ENCODE measurements at regions not wholly inside any gene's neighbourhood (a gene's known extent, or its start where the extent isn't known, plus 50 kb on each side); places are given as distances from the start of the nearest gene placed in this dataset.

DNA sequence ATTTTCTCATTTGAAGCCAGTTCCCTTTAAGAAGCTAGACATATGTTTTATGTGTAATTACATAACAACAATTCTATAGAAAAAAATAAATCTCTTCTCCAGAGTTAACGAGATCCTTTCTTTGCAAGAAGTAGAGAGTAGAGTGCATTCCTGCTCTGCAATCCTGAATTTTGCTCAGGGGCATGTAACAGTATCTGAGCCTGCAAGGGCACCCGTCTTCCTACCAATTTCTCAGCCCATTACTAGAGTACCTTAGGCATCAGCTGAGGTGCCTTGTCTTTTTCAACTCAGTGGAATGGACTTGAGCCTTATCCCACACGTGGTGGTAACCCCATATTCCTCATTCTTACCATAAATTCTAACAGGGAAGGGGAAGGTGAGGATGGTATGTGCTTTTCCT lies 205.9 kb downstream of the IKZF2 start:
- DNase-seq (ENCODE audit: low read depth) = no peak

DNA sequence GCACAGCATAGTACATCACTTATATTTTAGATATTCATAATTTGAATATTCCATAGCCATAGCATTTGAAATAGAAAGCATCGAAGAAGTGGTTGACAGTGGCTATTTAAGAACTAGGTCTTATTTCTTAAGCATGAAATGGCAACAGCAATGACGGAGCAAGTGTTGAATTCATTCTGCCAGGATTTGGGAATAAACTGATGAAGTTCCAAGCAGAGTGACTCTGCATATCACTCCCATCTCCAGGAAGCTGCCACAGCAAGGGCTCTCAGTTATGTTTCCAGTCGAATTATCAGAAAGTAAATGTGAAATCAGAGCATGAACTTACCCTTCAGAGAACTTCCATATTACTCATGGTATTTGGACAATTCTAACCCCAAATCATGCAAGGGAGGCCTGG lies 208.1 kb downstream of the IKZF2 start:
- DNase-seq (ENCODE audit: low read depth) = no peak

- DNase-seq (ENCODE audit: low read depth) = no peak
These were observed 210.1 kb downstream of the IKZF2 start for GRCh38 chr2:212941361-212941760.

- DNase-seq (ENCODE audit: low read depth) = no peak
These were observed 210.6 kb downstream of the IKZF2 start for GRCh38 chr2:212940816-212941215.

GRCh38 chr2:212939777-212940531 lies 211.5 kb downstream of the IKZF2 start:
- no peak for DNase-seq (ENCODE audit: low read depth)

DNA sequence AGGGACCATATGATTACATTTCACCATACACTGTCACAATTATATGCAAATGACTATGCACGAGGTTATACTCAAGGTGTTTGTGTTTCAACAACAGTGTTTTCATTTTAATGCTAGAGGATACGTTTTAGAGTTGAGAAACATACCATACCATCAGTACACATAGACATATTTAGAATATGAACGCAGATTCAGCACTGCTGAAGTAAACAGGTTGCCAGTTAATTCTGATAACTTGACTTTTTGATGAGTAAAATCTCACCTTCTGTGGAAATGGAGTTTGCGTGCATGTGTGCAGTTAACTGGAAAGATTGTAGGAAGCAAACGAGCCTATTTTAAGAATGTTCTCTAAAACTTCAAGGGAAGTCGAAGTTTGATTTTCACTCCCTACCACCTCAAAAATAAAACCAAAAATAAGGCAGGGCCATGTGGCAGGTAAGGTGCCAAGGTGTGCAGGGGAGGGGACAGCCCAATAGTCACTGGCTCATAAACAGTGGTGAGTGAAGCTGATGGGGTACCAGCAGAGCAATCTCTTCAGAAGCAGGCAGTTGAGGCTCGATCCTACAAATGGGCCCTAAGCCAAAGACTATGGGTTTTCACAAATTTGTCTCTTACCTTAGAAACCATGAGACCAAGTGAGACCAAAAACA lies 213.1 kb downstream of the IKZF2 start:
- DNase-seq (ENCODE audit: low read depth) = no peak

- no peak for DNase-seq (ENCODE audit: low read depth)
These were observed 214.8 kb downstream of the IKZF2 start for GRCh38 chr2:212936572-212936971.

GRCh38 chr2:212935752-212936151 lies 215.7 kb downstream of the IKZF2 start:
- DNase-seq (ENCODE audit: low read depth) = no peak

DNA sequence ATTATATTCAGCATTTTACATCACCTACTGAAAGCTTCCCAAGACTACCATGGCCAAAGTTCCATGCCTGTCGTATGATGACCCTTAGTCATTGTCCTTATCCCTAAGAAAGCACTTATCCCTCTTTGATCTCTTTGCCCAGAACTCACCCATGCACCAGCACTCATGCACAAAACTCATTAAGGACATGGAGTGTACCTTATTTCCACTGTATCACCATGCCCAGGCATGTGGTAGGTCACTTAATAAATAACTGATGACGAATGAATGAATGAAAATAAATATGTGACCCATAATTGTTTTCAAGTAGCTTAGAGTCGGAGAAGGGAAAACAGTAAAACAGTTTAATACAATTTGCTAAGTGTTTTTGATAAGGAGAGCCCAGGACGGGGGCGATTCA lies 220.1 kb downstream of the IKZF2 start:
- no peak for DNase-seq (ENCODE audit: low read depth)

DNA sequence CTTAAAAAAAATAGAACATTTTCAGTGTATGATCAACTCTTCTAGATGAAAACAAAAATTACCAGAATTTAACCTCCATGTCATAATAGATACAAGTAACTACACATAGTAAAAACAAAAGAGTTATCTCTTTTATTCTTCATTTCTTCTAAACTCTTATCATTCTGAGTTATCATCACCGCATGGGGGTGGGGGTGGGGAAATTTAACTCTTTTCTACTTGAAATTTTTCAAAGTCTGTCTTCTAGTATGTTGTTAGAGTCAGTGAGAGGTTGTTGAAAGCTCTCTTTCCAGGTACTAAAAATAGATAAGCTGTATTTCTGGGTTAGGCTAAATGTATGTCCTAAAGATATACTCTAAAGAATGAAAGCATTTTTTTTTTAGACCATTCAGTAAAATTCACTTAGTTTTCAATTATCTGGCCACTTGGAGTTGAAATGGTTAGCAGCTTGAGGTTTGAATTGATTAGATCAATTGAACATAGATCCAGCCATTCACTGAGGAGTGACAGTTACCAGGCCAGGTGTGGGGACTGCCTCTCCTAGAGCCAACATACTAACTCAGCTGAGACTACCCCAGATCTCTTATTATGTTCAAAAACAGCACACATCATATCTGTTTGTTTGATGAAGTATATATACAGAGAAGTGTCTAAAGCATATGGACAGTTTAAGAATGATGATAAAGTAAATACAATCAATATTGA lies 220.7 kb downstream of the IKZF2 start:
- no peak for DNase-seq (ENCODE audit: low read depth)

DNA sequence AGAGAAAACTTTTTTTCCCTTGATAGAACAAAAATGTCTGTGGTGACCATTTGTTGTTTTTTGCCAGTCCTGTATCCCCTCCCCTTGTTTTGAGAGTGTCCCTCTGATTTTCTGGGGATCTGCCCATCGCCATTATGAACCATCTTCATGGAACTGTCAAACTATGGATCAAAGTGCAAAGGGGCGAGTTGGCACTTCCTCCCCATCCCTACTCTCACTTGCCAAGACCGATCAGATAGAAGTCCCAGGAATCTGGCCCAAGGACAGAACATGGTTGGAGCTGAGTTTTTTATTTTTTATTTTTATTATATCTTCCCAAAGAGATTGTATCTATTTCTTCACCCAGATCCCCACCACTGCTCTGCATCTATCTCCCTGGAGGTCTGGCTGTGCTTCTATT lies 221.4 kb downstream of the IKZF2 start:
- DNase-seq (ENCODE audit: low read depth) = no peak

- DNase-seq (ENCODE audit: low read depth) = no peak
These were observed 222.3 kb downstream of the IKZF2 start for GRCh38 chr2:212929116-212929515.

- DNase-seq (ENCODE audit: low read depth) = peak; percentile 37
These were observed 222.7 kb downstream of the IKZF2 start for GRCh38 chr2:212928681-212929080.

GRCh38 chr2:212926940-212927339 lies 224.5 kb downstream of the IKZF2 start:
- peak; percentile 39 for DNase-seq (ENCODE audit: low read depth)

DNA sequence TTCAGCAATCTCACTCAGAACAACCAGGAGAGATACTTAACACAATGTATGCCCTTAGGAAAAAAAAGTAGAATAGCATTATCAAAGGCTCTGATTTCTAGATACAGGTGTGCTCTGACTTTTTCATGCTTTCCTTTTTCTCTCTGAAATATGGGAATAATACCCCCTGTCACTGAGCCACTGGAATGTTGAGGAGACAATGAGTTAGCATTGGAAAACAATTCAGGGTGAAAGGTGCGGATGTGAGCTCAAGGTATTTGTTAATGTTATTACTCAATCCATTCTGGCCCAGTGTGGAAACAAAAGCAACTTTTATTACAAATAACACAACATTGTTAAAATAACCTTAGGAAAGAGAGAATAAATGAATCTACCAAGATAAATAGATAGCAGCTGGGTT lies 228.0 kb downstream of the IKZF2 start:
- DNase-seq (ENCODE audit: low read depth) = no peak

GRCh38 chr2:212922701-212923100 lies 228.7 kb downstream of the IKZF2 start:
- no peak for DNase-seq (ENCODE audit: low read depth)

DNA sequence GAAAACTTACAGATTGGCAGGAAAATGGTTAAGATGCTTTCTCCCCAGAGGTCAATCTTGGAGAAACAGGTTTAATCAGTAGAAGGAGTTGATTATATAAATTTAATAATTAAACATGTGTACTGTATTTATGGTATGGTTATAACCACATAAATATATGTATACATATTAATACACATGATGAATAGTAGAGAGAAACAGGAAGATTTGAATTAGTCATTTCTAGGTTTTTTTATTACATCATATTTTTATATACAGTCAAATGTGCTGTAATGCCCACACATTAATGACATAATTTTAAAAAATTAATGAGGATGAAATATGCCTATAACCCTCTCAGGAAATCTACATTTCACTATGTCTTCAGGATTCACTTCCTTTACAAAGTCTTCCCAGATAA lies 229.7 kb downstream of the IKZF2 start:
- no peak for DNase-seq (ENCODE audit: low read depth)

- DNase-seq (ENCODE audit: low read depth) = no peak
These were observed 230.4 kb downstream of the IKZF2 start for GRCh38 chr2:212921061-212921460.

DNA sequence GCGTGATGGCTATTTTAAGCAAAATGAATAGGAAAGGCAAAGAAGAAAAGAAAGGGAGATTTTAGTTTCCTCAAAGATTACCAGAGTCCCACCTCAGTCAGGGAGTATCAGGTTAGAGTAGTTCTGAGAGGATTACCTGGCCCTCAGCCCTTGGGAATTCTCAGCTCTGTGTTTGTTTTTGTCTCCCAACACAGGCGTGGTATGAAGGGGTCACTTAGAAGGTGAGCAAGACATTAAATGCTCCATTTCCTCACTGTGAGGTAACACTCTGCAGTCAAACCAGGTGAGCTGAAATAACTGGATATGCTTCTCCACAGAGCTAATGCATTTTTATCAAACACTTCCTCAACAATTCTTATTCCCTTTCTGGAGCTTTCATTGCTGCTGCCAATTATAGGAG lies 232.2 kb downstream of the IKZF2 start:
- DNase-seq (ENCODE audit: low read depth) = no peak

DNA sequence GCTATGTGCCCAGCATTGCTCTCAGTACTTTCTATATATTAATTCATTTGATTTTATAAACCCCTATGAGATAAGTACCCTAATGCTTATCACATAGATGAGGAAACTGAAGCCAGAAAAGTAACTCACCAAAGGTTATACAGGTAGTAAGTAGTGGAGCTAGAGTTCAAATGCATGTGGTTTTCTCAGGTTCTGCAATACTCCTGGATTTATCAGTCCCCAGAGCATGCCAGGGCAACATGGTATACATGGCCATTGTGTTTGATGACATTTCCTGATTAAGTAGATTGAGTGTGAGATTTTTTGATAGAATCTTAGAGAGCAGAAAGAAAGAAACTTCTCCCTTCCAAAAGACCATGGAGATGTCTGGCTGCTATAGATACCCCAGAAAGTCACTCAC lies 233.1 kb downstream of the IKZF2 start:
- no peak for DNase-seq (ENCODE audit: low read depth)

DNA sequence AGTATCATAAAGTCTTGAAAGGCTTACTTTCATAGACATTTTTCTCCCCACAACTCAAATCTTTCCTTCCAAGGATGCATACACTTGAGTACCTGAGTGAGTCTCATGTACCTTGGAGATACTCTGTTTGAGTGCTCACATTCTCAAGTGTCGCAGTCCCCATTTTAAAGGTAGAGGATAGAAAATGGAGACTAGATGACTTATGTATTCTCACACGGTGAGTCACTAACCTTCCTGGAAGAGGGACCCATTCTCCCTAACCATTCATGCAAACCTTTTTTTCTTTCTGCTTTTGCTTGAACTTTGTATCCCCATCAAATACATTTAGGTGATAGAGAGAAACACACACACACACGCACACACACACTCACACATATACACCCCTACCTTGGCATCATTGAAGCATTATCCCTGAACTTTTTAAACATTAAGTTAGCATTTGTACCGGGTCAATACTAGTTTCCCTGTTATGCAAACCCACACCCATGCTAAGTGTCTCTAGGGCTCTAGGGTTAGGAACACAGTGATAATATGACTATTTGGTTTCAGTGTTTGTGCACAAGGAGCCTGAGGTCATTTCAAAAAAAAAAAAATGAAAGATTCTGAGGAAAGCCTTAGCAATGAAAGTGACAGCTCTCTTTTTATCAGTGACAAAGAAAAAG lies 236.2 kb downstream of the IKZF2 start:
- DNase-seq (ENCODE audit: low read depth) = no peak

DNA sequence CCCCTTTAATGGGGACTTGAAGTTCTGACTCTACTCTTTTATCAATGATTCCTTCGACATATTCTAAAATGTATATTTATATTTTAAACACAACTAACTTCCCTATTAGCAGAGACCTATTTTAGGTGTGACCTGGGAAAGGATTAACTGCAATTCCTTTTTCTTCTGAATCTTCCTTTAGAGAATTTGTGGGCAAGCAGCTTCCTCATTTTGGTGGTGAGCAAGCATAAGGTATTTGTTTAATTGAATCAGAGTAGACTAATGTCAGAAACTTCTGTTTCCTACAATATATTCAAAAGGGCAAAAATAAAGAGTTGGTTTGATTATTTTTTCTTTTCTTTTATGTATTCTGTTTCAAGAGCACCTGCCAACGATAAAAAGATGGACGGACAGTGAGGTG lies 237.0 kb downstream of the IKZF2 start:
- no peak for DNase-seq (ENCODE audit: low read depth)

Measured in stromal cell of bone marrow (primary cell).